Loucy (cell line): ENCODE measurements at regions not wholly inside any gene's neighbourhood (a gene's known extent, or its start where the extent isn't known, plus 50 kb on each side); places are given as distances from the start of the nearest gene placed in this dataset.

Source experiments
- CTCF ChIP-seq: fragments of 200-600 bp; sonication (generic); conservative IDR thresholded peaks from 2 replicates; pipeline ENCODE4 v1.5.1; 2014; ENCODE audit warnings: mild to moderate bottlenecking, antibody characterized with exemption, low read length
- EZH2phosphoT487 ChIP-seq: fragments of 200-600 bp; IDR thresholded peaks from 2 replicates; pipeline ENCODE4 v1.6.1; 2018; ENCODE audit warnings: antibody characterized with exemption, mild to moderate bottlenecking, moderate library complexity, borderline replicate concordance

- TF ChIP-seq CTCF = no peak
- no peak for TF ChIP-seq EZH2phosphoT487
These were observed 83.7 kb upstream of the F9 start for GRCh38 chrX:139446832-139447231.
